HG02798 (cell line): ENCODE measurements at regions not wholly inside any gene's neighbourhood (a gene's known extent, or its start where the extent isn't known, plus 50 kb on each side); places are given as distances from the start of the nearest gene placed in this dataset.
"Not testable (repeated sequence)": the region's sequence is repeated elsewhere in the genome, so short reads cannot be mapped to it uniquely, and the experiment has no call there.

ENCODE experiments used
- ATAC-seq: cut with Tn5 transposase; IDR thresholded peaks from one replicate; pipeline ENCODE4 v1.9.1; 2021; ENCODE audit warnings: mild to moderate bottlenecking; ENCODE audit not compliant: unreplicated experiment, poor library complexity

DNA sequence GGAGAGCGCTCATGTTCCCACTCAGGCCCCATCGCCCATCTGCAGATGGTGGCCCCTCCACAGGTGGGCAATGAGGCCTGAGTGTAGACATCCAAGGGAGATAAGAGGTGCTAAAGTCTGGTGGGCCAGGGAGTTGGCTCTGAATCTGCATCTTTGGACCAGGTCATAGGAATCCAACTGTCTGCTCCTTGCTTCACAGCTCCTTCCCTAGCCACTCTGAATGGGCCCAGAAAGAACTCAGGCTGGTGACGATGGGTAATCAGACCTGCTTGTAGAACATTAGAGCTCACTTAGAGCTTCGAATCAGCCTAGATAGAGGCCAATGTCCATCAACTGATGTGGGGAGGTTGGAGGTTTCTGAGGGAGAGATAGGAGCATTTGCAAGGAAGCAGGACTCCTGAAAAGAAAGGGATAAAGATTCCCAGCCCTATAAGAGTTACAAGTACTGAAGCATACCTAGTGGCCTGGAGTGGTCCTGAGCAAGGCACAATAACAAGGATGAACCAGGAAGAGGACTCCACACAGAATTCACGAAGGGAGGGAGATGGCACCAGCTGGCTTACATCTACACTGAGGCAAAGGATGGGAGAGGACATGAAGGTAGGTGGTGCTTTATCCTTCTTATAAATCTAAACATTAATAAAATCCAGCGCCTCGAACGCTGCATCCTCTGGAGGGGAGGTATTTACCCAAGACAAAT lies 132.8 kb upstream of the ALDH1B1 start:
- ATAC-seq, result no peak

DNA sequence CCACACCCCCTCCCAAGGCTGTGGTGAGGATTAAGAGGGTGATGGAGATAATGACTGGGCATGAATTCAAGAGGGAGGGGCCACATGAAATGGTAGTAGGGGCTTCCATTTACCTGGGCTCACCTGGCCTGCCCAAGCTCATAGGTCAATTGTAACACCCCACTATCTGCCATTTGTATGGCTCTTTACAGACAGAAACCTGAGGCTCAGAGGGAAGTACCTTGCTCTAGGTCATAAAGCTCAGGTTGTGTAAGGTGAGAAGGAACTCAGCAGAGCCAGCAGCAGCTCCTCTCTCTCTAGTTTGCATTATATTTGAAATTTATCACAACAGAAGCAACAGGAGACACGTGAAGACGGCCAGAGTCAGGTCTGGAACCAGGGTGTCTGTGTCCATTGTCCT lies 133.4 kb upstream of the ALDH1B1 start:
- ATAC-seq, result no peak

DNA sequence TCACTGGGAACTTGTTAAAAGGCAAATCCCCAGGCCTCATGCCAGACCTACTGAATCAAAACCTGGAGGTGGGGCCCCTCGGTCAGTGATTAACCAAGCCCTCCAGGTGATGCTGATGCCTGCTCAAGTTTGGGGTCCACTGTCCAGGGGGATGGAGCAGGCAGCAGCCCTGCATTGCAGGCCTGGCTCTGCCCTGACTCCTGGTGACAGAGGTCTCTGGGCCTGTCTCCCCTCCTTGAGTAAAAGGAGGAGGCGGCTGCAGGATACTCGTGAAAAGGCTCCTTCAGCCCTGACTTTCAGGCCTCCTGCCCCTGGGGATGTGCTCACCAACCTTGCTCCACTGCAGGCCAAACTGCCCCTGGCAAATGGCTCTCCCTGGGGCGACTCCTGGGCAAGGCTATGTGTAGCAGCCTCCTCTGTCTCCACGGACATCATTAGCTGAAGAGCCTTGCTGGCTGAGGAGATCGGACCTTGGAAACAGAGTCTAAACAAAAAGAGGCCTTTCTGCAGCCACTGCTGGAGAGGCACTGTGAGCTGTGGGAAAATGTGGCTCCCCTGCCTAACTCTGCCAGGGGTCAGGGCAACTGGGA lies 134.8 kb upstream of the ALDH1B1 start:
- ATAC-seq, result no peak

DNA sequence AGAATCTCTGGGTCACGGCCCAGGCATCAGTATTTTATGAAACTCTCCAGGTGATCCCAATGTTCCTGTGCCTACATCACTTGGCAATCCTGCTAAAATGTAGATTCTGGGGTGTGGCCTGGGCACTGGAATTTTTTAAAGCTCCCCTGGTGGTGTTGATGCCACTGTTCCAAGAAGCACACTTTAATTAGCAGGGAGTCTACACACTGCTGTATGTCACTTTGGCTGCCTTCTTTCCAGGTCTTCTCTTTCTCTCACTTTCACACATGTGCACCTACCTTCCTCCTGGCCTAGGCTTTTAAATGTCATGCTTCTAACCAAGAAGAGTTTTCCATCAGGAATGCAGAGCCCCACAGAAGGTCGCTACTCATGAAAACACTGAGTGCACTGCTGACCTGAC lies 136.0 kb upstream of the ALDH1B1 start:
- ATAC-seq, result no peak

DNA sequence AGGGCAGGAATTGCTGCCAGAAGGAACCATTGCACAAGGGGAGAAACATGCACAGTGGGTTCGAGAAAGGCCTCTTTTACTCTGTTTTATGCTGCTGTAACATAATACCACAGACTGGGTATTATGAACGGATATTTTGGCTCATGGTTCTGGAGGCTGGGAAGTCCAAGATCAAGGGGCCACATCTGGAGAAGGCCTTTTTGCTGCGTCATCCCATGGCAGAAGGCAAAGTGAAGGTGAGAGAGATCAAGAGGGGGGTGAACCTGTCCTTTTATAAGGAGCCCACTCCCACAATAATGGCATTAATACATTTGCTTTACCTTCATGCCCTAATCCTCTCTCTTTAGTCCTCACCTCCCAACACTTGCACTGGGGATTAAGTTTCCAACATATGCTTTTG lies 136.9 kb upstream of the ALDH1B1 start:
- ATAC-seq, result no peak

DNA sequence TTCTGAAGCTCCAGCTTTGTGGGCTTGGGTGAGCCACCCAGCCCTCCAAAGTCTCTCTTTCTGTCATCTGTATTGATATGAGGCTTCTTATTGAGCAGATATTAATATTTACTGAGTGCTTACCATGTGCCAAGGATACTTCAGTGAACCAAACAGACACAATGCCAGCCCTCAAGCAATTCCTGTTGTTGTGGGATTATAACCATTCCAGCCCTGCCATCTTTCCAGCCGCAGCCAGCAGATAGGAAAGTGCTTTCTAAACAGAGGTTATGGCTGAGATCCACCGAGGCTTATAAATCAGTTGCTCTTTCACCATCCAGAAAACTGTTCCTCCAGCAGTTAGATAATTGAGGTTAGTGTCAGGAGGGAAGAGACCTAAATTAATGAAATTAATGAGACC lies 137.7 kb upstream of the ALDH1B1 start:
- ATAC-seq, result no peak

DNA sequence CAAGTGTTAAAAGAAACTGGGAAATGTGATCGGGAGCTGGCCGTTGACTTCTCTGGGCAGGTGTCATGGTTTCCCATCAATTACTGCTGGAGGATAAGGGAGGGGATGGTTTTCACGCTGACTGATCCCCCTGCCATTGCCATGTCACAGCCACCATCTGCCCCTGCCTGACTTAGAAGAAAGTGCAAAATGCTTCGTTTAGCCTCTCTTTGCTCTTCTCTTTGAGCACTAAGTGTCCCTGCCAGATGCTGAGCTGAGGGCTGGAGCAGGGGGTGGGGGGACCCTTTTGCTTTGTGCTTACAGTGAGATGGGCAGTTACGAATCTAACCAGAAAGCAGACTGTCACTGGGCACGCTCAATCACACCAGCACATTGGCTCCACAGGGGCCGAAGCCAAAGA lies 138.4 kb upstream of the ALDH1B1 start:
- no peak for ATAC-seq

DNA sequence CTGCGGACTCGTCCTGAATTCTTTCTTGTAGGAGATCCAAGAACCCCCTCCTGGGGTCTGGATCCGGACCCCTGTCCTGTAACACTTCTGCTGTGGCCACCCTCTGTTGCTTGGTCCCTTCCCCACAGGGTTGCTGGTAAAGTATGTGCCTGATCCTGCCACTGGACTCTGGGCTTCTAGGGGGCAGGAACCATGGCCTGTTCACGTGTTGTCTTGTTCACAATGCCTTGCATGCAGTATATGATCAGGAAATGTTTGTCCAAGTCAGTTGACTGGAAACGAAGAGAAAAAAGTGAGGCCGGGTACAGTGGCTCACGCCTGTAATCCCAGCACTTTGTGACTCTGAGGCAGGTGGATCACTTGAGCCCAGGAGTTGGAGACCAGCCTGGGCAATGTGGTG lies 139.3 kb upstream of the ALDH1B1 start:
- no peak for ATAC-seq

DNA sequence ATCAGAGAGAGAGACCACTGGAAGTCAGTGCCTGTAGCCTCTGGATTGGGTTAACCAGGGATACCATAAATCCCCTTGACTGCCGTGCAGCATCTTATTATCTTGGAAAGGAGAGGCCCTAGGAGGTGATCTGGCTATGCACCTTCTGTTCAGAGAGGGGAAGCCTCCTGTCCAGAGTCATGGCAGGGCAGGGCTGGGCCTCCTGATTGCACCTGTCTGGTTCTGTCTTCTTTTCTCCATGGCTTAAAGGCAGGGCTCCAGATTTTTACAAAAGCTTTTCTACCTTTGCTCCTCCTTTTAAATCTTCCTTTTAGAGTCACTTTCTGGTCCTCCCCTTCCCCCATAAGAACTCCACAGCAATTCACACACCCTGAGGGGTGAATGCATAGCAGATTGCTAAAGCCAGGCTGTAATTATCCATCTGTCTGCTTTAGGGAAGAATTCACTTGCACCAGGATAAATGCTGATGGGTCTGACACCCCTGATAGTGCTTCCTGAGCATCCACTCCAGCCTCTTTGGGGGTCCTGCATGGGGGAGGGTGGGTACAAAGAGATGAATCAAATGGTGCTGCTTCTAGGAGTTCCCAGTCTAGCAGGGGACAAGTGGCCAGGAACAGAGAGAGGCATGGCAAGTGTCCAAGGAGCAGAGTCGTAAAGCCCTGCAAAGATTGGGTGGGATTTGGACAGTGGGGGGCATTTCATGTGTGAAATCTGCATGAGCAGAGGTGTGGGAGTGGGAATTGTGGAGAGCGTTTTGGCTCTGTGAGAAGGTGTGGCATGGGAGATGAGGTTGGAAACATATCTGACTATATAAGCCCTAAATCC lies 141.3 kb upstream of the ALDH1B1 start:
- ATAC-seq, result no peak

DNA sequence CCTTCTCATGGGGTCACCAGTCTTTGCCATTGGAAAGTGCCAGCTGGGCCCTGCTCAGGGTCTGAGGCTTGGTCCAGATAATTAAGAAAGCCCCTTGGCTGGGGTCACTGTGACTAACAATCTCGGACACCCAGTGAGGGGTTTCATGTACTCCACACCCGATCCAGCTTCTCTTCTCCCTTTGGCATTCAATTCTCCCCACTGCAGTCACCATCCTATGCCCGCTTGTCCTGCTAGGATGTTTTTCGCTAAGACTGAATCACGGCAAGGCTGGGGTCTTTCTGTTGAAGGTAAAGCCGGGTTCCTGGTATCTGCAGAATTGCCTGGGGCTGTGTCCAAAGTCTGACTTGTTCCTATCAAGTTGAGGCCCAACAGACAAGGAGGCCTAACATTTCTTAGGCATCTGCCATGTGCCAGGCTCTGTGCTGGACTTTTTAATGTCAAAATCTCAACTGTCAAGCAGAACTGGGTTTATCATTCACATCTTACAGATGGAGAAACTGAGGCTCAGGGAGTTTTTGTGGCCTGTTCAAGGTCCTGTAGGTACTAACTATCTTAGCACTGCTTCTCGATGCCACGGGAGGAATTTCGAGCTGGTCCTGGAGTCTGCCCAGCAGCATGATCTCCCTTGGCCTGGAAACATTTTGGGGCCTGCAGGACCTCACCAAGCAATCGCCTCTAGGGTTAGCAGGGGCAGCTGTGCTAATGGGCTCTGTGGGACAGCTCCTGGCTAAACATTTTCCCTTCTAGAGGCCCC lies 142.0 kb upstream of the ALDH1B1 start:
- no peak for ATAC-seq

DNA sequence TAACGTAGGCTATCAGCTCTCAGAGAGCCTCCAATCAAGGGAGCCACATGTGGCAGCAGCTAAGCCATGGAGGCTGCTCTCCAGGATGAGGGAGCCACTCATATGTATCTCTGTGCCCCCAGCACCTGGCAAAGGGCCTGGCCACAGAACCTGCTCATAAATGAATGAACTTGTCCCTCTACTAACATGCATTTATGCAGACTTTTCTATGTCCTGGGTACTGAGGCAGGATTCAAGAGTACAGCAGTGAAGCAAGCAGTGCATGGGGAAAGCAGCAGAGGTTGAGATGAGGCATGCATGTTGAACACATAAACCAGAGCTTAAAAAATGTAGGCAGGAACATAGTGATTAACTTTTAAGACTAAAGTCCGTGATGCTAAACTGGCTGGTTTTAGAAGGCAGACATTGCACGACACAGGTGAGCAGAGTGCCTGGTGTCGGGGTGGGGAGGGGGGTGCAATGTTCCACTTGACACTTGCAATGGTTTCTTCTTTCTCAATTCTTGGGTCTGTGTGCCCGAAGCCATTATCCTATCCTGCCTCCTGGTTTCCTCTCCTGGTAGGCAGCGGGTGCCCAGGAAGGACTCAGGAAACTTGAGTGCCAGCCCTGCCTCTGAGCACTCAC lies 142.8 kb upstream of the ALDH1B1 start:
- ATAC-seq, result no peak

DNA sequence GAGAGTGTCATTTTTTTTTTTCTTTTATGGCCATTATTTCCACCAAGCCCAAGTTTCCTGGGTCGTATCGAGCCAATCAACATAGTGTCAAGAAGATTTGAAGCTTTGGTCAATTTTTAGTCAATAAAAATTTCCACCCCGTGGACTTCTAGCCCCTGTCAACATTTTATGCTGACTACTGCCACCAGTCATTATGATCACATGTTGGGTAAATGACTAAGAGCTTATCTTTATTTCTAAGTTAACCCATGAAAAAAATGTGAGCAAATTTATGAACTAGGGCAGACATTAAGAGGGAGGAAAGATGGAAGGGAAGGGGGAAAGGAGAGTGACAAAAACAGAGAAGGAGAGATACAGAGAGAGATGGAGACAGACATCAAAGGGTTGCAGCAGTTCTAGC lies 143.5 kb upstream of the ALDH1B1 start:
- ATAC-seq, result no peak

DNA sequence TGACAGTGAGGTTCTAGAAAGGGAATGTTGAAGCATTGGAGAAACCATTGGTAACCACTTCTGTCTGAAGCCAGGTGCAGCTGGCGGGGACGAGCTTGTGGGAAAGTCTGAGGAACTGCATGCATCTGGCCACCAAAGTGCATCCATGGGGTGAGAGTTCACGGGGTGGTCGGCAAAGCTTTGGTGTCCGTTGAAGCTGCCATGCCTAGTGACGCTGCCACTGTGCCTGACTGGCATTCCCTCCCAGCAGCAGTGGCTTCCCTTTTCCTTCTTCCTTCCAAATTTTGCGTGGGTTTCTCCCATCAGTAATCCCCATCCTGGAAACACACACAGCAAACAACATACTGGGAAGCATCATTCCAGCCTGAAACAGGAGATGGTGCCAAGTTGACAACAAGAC lies 145.7 kb upstream of the ALDH1B1 start:
- ATAC-seq, result no peak

DNA sequence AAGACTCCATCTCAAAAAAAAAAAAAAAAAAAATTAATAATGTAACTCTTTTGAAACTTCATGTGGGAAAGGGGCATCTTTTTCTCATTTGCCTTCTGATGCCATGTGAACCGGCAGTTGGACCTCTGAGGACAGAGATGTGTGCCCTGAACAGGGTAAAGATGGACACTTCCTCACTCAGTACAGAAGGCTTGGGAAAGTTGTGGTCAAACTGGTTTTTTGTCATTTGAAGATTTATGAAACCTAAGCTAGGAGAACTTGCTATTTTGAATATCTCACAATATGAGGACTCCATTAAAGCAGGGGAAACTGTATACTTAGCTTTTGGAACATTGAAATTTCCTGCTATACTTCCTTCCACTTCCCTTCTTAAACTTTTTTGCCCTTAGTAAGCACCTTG lies 147.5 kb upstream of the ALDH1B1 start:
- ATAC-seq, result no peak

DNA sequence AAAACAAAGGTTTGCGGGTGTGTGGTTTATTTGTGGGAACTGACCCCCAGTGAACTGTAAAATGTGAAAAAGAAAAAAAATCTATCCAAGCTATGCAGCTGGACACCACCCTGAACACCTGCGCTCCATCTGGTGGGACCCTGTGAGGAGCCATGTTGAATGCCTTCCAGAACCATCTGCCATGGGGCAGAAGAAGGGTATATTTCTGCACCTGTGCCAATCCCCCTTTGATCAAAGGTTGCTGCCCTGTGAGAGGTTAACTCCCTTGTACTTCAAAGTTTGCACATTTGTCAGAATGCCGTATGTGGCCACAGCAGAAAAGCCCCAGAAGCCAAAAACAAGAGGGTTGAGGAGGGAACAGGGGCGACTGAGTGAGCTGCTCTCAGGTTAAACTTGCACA lies 148.5 kb upstream of the ALDH1B1 start:
- no peak for ATAC-seq

DNA sequence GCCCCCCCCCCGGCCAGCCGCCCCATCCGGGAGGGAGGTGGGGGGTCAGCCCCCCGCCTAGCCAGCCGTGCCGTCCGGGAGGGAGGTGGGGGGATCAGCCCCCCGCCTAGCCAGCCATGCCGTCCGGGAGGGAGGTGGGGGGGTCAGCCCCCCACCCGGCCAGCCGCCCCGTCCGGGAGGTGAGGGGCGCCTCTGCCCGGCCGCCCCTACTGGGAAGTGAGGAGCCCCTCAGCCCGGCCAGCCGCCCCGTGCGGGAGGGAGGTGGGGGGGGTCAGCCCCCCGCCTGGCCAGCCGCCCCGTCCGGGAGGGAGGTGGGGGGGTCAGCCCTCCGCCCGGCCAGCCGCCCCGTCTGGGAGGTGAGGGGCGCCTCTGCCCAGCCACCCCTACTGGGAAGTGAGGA lies 150.4 kb upstream of the ALDH1B1 start:
- not testable (repeated sequence) for ATAC-seq

DNA sequence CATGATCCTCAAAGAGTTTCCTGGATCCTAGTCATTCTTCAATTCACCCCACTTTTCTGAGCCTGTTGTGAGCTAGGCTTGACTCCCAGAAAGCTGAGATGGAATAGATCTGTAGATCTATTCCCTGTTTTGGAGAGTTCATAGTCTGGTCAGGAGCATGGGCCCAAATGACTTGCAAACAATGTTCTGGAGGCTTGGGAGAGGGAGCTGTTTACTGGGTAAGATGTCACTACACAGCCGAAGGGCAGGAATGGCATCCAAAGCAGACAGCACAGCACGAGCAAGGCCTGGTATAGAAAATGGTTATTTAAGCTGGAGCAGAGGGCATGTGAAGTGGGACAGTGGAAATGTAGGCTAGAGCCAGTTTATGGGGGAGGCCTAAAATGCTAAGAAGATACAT lies 152.5 kb upstream of the ALDH1B1 start:
- no peak for ATAC-seq

DNA sequence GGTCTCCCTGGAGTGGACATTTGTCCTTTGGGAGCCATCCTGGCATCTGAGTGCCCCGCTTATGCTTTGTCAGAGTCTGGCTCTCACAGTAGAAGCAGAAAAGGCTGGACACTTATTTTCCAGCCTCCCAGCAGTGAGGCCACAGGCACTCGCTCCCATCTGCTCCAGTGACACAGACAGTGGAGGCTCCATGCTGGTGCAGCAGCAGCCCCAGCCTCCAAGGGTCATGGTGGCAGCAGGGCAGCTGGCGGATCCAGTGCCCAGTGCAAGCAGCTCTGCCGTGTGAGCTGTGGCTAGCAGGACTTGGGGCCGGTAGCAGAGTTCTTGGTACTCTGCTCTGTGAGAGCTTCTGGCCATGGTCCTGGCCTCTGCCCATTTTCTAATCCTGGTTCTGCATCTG lies 157.3 kb upstream of the ALDH1B1 start:
- no peak for ATAC-seq

DNA sequence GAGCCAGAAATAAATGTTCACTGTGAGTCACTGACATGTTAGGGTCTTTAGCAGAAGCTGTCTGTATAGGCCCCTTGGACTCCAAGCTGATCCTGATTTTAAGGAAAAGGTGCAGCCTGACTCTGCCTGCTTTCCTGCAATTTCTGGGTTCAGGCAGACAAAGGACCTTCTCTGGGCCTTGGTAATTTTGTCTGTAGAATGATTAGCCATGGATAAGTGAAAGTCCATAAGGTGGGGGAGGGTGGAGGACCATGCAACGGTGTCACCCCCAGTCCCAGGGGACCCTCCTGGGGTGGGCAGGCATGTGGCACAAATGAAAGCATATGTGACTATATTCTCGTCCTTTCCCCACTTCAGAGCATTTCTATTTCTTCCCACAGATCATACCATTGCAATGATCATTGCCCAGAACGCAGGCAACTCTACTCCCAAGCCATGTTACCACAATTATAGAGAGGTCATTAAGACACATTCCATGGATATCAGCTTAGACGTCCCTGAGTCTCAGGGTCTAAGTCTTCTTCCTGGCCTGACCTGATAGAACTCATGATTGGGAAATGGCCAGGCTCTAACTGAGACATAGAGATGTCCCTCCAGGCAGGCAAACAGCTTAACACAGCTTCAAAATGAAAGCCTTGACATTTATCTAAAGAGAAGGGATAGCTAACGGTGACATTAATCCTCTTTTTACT lies 157.9 kb upstream of the ALDH1B1 start:
- no peak for ATAC-seq

DNA sequence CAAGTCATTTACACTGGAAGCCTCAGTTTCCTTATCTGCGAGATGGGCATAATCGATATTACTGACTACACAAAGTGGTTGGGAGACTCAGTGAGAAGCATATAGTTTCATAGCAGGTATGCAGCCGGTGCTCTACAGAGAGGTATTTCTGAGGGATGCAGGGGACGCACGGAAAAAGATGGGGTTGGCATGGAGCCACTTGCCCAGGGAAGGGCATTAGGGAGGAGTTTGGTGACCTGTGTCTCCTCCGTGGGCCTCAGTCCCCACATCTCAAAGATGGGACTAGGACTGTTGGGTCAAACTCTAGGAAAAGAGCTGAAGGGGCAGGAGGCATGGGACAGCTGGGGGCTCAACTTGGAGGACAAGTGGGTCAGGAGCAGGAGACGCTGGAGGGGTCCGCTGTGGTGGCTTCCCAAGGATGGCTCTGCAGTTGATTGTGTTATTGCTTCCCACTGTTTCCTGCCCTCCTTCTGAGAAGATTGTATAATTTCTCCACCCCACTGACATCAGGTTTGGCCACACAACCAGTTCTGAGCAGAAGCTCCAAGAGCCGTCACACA lies 158.6 kb upstream of the ALDH1B1 start:
- no peak for ATAC-seq
